NCI-H2196 (cell line): ENCODE measurements at regions not wholly inside any gene's neighbourhood (a gene's known extent, or its start where the extent isn't known, plus 50 kb on each side); places are given as distances from the start of the nearest gene placed in this dataset.

Experiments
- DNase-seq: peaks from one replicate; lab custom pipeline; 2025; ENCODE audit not compliant: unreplicated experiment; lab: John Stamatoyannopoulos, UW

DNA sequence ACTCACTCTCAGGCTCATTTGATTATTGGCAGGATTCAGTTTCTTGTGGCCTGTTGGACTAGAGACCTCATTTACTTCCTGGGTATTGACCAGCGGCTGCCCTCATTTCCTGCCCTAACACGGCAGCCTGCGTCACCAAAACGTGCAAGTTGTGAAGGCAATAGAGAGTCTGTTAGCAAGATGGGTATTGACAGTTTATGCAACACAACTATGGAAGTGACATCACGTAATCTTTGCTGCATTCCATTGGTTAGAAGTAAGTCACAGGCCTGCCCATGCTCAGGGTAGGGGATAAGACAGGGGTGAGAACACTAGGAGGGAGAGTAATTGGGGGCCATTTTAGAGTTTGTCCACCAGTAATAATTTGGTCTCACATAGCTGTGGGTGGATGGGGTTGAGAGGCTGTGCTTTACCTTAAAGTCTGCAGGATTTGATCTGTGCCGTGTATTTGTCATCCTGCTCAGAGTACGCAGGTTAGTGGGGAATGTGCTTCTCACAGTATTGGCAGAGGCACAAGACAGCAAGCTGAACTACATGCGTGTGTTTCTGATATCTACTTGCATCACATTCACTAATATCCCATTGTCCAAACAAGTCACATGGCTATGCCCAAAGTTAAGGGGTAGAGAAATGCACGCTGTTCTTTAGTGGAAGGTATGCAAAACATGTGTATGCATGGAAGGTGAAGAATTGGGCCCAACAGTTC lies 83.3 kb downstream of the EDEM1 start:
- no peak for DNase-seq

DNA sequence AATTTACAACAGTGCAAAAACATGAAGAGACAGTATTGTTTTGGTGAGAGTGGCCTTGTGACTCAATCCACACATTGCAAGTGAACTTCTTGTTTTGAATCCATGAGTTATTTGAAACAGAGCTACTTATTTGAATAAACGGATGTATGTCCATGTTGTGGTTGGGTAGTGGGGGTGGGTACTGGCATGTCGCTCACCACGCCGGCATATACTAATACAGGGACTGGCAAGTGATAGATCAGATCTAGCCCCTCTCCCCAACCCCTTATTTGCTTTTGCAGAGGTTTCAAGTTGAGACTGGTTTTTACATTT lies 83.8 kb downstream of the EDEM1 start:
- no peak for DNase-seq

DNA sequence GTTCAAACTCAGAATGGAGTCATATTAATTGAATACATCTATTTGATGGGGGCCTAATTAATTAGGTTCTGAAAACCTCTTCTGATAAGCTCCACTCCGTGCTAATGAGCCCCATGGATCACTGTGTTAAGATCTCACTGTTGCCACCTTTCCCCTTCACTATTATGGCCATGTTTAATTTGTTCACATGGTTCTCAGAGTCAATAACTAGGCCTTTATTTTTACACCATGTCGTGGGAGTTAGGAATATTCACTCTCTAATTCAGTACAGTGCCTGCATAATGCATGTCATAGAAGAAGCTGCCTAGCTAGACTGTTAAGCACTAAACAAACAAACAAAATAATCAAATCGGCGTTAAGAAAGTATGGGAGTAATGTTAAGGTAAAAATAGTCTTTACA lies 84.9 kb downstream of the EDEM1 start:
- DNase-seq, result no peak

DNA sequence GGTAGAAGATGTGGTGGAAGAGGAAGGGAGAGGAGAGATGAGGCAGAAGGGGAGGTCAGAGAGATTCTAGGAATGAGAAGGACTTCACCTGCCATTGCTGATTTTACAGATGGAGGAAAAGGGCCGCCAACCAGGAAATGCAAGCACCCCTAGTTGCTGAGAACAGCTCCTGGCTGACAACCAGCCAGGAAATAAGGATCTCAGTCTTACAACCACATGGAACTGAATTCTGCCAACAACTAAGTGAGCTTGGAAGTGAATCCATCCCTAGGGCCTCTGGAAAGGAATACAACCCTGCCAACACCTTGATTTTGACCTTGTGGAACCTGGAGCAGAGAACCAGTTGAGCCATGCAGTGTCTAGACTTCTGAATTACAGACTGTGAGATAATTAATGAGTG lies 86.6 kb downstream of the EDEM1 start:
- DNase-seq, result no peak

DNA sequence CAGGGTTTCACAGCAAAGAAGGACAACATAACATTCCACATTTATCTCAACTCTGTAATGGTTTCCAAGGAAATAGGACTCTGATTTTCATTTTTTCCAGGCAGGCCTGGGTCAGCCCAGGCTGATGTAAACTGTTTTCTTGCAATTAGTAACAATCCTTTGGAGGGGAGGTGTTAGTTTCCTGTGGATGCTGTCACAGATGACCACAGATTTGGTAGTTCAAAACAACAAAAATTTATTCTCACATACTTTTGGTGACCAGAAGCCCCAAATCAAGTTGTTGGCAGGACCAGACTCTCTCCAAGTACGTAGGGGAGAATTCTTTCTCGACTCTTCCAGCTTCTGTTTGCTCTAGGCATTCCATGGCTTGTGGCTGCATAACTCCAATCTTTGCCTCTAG lies 88.0 kb downstream of the EDEM1 start:
- no peak for DNase-seq

DNA sequence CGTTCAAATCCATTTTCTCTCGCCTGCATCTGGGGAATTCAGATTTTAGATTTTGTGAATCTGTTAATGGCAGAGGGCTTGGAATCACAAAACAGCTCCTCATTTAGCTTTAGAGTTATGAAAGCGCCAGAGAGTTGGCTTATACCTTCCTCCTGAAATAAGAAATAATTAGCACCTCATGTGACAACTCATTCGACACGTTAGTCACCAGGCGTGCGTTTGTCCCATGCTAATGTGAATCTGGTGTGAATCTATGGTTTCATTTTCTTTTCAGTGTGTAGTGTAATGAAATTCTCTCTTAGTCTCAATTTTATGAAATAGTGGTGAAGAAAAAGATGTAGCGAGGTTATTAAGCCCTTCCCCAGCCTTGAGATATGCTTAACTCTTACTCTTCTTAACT lies 89.4 kb downstream of the EDEM1 start:
- no peak for DNase-seq

DNA sequence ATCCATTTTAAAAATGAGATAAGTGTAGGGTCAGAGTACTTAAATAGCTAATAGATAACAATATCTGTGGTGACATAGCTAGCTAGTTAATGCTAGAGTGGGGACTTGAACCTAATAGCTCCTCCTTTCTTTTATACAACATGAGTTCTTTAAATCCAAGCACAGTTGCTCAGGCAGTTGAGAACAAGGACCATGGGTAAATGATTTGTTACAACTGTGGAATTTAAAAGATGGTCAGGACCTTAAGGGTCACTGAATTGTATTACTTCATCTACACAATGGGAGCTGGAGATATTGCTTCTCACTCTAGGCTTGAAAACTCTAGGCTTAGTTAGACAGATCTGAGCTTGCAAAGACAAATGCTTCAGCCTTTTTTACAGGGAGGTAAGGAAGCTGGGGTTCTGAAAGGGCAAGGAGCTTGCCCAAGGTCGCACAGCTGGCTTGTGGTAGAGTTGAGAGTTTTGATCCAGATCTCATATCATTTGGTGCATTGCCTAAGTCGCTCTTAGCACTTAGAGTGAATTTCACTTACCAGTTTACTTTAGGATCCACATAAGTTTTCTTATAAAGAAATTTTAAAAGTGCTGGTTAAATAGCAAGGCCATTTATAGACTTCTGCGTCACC lies 90.2 kb downstream of the EDEM1 start:
- DNase-seq, result no peak

DNA sequence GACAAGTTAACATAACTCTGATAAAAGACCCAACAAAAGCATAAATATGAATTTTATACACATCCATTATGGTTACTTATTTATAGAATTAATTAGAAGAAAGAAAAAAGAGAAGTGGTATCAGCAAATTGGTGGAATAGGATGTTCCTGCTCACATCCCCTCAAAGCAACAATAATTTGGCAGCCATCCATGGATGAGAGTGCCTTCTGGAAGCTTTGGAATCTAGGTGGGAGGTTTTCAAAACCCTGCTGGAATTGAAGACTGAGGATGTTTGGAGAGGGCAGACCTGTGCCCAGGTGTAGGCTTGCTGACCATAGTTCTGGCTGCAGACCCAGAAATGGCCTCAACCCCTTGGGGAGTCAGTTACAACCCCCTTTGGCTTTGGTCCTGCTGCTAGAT lies 91.2 kb downstream of the EDEM1 start:
- no peak for DNase-seq

DNA sequence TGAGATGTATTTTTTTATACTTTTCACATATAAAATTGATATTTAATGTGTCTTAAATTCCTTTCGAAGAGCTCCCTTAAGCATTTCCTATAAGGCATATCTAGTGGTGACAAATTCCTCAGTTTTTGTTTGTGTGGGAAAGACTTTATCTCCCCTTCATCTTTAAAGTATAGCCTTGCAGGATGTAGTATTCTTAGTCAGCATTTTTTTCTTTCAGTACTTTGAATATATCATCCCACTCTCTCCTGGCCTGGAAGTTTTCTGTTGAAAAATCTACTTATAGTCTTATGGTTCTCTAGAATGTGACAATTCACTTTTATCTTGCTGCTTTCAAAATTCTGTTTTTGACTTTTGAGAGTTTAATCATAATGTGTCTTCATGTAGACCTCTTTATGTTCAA lies 95.2 kb downstream of the EDEM1 start:
- DNase-seq, result no peak

DNA sequence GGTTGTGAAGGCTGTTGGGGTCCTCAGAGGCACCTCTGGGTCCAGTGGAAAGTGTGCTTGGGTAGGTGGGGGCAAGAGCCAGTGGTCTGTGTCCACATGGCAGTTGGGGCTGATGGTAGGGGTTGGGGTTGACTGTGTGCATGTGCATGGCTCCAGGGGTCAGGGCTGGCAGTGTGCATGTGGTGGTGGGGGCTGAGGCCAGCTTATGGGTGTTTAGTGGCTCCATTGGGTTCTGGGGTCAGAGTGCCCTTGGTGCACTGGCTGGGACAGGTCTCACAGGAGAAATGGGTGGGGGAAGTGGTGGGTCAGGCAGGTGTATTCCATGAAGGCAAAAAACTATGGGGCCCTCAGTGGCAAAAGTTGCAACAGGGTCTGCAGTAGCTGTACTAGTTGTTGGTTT lies 97.9 kb downstream of the EDEM1 start:
- no peak for DNase-seq

DNA sequence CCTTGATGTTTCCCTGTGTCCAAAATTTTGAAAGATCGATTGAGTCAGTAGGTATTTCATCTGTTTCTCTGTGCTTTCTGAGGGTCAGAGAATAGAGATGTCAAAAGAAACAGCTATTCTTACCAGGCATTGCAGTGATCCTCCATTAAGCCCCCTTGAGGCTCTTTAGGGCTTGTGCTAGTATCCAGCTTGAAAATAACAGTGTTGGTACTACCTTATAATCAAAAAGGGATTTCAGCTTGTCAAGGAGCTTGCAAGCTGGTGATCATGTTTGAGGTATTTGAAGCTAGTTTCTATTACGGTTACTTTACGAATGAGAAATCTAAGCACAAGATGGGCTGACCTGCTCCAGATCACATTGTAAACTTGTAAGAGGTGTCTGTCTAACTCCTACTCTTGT lies 103.4 kb downstream of the EDEM1 start:
- DNase-seq, result no peak

DNA sequence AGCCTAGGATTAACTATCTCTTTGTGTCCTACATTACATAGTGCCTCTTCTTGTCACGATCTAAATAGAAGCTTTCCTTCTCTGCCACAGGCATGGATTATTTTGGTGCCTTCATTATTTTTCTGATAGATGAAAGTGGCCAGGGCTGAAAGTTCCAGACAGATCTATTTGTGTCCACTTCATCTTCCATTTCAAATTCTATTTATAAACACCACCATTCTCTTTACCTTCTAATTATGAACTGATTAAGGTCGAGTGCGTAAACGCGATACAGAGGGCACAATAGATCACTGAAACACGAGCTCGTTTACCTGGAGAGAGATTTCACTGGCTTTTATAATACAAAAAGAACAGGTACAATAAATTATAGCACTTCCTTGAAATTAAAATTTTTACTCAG lies 105.0 kb downstream of the EDEM1 start:
- no peak for DNase-seq

DNA sequence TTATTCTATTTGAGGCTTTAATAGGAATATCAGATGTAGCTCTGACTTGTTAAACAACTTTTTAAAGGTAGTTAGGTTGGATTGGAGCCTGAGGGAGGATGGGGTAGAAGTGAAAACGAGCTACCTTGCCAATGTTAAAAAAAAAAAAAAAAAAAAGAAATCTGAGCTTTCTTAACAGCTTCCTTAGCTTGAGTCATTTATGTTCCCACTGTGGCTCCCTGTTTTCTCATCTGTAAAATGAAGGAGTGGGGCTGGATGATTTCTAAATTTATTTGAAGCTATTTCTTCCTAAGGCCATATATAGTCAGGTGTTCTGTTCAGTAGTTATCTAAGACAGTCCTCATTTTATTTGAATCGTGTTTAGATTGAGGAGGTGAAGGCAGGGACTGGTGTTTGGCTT lies 105.7 kb downstream of the EDEM1 start:
- DNase-seq, result no peak

DNA sequence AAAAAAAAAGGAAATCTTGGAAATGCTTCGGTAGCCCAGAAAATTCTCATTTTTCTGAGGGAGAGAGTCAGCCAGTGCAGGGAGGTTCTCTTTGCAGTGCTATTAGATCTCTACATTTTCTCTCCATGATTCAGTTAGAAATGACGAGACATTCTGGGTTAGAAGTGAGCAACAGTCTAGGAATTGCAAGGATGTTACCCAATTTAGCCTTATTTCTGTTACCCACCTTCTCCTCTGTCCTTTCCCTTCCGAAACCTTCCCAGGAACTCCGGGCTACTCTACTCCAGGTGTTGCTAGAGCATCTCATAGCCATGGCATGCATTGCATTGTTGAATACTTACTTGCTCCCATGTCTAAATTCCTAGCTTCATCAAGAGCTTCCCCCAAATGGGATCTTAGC lies 106.8 kb downstream of the EDEM1 start:
- DNase-seq, result no peak

DNA sequence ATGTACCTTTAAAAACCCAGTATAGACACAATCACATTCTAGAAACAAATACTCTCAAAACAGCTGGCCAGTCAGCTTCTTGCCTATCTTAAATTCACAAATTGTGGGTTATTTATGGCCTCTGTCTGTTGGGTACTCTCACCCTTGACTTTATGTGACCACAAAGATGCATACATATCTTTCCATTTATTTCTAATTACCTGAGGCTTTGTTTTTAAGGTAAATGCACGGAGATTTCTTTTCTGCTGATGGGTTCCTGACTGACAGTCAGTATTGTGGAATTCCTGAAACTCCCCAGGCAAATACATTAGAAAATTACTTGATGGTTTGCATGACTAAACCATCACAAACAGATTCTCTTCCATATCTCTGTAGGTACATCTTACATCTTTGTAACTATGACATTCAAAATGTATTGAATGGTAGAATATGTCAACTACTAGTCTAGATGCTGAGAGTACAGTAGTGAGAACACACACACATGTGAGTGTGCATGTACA lies 107.7 kb downstream of the EDEM1 start:
- DNase-seq, result no peak

DNA sequence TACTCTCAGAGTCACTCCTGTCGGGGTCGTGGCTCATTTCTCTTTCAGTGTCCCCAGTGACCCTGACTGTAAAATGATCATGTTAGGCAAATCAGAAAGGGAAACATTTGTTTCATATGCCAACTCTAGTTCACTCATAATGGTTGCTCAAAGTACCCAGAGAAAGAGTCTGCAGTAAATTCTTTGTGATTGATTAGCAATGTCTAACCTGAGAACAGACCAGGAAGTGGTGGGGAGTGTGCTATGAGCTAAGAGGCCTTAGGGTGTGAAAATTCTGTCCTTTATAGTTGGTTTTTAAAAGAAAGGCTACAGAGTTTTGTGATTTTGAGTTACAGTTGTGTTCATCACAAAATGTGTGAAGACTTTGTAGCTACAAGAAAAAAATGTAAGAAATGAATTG lies 108.9 kb downstream of the EDEM1 start:
- DNase-seq, result no peak

DNA sequence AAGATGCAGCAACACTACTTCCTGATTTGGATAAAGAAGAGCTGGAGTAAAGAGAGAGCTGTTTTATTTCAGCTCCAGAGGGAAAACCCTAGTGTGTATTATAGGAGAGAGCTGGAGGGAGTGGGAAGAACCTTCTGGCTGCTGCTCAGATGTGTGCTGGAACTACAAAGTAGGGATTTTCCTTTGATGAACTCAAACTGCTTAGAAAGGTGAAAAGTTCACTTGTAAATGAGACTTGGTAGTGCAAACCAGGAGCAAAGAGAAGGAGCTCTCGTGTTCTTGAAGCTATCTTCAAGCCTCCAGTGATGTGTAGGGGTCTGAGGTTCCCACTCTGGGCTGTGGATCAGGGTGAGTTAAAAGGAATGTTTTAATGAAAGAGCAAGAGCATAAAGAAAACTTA lies 110.4 kb downstream of the EDEM1 start:
- no peak for DNase-seq

DNA sequence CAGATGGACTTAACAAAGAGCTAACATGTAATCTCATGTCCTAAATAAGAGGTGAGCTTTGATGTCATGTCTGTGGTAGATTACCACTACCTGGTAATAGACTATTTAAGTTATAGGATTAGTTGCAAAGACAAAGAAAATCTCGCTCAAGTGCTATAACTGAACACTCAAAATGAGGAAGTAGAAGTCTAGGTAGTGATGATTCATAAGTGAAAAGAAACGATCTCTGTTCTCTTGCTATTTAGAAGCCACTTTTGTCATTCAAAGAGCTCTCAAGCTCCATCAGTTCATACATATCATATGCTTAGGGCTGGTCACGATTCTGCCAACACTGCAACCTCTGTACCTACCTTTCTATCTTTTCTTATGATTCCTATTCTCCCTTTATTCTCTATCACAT lies 110.9 kb downstream of the EDEM1 start:
- DNase-seq, result no peak

DNA sequence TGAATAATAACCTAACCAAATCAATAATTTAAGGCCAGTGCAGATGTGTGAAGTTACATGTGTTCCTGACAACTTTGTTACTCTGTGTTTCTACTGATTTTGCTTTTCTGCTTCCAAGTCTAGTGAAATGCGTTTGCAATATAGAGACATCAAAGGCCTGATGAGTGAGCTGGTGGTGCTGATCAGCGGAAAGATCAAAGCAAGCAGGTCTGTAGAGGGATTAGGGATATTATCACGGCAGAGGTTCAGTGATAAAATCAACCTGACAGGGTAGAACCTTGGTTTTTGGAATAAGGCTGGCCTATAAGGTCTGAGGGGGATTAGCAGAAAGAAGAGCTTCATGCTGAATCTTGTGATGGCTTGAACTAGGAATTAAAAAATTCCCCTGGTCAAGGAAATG lies 111.7 kb downstream of the EDEM1 start:
- DNase-seq, result no peak

DNA sequence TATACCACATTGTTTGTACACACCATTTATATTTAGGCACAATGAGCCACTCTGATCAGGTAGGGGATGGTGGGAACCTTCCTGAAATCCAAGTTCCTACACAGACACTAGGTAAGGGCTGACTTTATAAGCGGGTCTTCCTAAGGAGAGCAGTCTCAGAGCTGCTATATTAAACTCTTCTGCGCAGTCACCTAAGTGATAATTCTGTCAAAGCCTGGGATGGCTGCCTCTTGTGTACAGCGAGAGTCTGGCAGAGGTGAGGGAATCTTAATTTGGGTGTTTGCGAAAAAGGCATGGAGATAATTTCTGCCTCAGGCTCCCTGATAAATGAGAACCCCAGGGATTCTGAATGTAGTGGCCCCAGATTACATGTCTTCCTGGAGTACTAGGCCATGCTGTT lies 113.1 kb downstream of the EDEM1 start:
- no peak for DNase-seq

DNA sequence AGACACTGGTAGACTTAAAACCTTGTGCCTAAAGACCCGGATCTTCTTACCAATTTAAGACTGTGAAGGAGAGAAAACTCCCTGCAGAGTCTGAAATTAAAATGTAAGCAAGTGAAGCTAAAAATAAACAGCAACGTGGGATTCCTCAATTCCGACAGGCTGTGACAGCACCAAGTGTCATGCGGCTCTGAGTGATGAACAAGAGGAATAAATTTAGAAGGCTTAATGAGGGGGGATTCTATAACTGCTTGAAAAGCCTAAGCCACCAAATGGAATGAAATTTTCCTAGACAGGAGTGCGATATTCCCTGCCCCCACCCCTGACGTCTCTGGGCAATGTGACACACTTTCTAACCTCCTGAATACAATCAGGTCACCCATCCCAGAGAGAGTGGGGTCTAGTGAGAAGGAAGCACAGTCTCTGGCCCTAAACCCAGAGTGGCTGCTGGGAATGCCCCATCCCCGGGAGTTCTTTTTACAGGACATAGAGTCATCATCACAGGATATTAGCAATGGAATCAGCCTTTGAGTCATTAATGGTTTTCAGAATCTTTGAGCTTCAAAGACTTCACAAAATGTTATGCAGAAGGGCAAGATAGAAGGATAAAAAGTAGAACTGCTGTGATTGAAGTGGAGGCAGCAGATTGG lies 114.3 kb downstream of the EDEM1 start:
- DNase-seq, result no peak

DNA sequence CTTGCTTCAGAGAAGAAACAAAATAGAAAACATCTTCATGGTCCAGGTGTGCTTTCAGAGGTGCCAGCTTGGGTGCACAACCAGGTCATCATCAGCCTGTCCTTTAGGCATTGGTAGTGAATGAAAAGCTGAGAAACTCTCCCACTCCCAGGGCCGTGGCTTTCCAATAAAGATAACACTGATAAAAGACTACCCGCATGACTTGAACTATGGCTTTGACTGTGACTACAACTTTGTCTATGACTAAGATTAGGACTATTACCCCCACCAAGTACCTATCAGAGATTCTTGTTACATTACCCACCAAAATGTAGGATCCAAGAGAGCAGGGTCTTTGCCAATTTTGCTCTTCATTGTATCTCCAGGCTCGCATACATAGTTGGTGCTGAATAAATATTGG lies 115.2 kb downstream of the EDEM1 start:
- no peak for DNase-seq

DNA sequence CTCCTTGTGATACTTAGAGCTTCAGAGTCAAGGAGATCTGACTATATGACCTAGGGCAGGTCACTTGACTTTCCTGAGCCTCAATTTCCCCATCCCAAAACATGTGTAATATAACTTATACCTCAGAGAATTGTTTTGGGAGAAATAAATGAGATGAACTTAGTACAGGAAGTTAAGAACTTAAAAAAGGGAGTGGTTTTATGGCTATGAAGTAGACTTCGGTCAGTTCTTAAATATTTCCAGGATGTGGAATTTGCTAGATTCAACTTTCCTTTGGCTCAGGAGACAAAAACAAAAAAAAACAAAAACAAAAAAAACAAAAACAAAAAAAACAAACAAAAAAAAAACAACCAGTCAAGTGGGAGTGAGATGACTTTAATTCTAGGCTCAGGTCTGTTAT lies 116.7 kb downstream of the EDEM1 start:
- DNase-seq, result no peak
